Stimulated activated CD4-positive, alpha-beta T cell treated with anti-CD3 and anti-CD28 coated beads, Interleukin-12 subunit alpha, Interleukin-12 subunit beta, amount 100 ng/mL, for 24 hours (primary cell): ENCODE measurements at regions not wholly inside any gene's neighbourhood (a gene's known extent, or its start where the extent isn't known, plus 50 kb on each side); places are given as distances from the start of the nearest gene placed in this dataset.
"Not testable (repeated sequence)": the region's sequence is repeated elsewhere in the genome, so short reads cannot be mapped to it uniquely, and the experiment has no call there.

Source experiments
- DNase-seq, 2 experiments: peaks; one replicate each; pipeline ENCODE4 v3.0.0-alpha.2; 2020; ENCODE audit warnings: low read depth in 2 of 2

GRCh38 chr11:114805431-114805830 is 127.1 kb downstream of the NXPE2 start:
- DNase-seq, result not testable (repeated sequence)

GRCh38 chr11:114811971-114812370 is 133.6 kb downstream of the NXPE2 start:
- no peak for DNase-seq

GRCh38 chr11:114812733-114813132 is 134.4 kb downstream of the NXPE2 start:
- DNase-seq, result no peak

- no peak for DNase-seq
Observed at GRCh38 chr11:114813189-114813718, 134.9 kb downstream of the NXPE2 start.

GRCh38 chr11:114815176-114815575 is 136.8 kb downstream of the NXPE2 start:
- DNase-seq, result no peak

GRCh38 chr11:114815761-114816160 is 137.4 kb downstream of the NXPE2 start:
- DNase-seq, result no peak

GRCh38 chr11:114816791-114817190 is 138.5 kb downstream of the NXPE2 start:
- DNase-seq, result no peak

- no peak for DNase-seq
Observed at GRCh38 chr11:114818382-114818781, 140.1 kb downstream of the NXPE2 start.

- no peak for DNase-seq
Observed at GRCh38 chr11:114819028-114819427, 140.7 kb downstream of the NXPE2 start.

GRCh38 chr11:114820621-114821020 is 142.3 kb downstream of the NXPE2 start:
- DNase-seq, result no peak

GRCh38 chr11:114821621-114822412 is 143.5 kb downstream of the NXPE2 start:
- DNase-seq, result no peak

- no peak for DNase-seq
Observed at GRCh38 chr11:114826910-114827442, 148.6 kb downstream of the NXPE2 start.

GRCh38 chr11:114827736-114828135 is 149.4 kb downstream of the NXPE2 start:
- no peak for DNase-seq

- DNase-seq, result no peak
Observed at GRCh38 chr11:114832532-114833125, 154.3 kb downstream of the NXPE2 start.

- no peak for DNase-seq
Observed at GRCh38 chr11:114836161-114836560, 157.8 kb downstream of the NXPE2 start.

- no peak for DNase-seq
Observed at GRCh38 chr11:114844896-114845295, 166.6 kb downstream of the NXPE2 start.

- DNase-seq, result no peak
Observed at GRCh38 chr11:114845766-114846415, 167.6 kb downstream of the NXPE2 start.

GRCh38 chr11:114846416-114846791 is 168.1 kb downstream of the NXPE2 start:
- no peak for DNase-seq

- no peak for DNase-seq
Observed at GRCh38 chr11:114847306-114847975, 169.1 kb downstream of the NXPE2 start.

- DNase-seq, result no peak
Observed at GRCh38 chr11:114848027-114848426, 169.7 kb downstream of the NXPE2 start.

- no peak for DNase-seq
Observed at GRCh38 chr11:114857281-114857680, 179.0 kb downstream of the NXPE2 start.

GRCh38 chr11:114864896-114865295 is 186.6 kb downstream of the NXPE2 start:
- DNase-seq, result no peak
